GM21723 (cell line): ENCODE measurements at regions not wholly inside any gene's neighbourhood (a gene's known extent, or its start where the extent isn't known, plus 50 kb on each side); places are given as distances from the start of the nearest gene placed in this dataset.
"Not testable (repeated sequence)": the region's sequence is repeated elsewhere in the genome, so short reads cannot be mapped to it uniquely, and the experiment has no call there.

ENCODE experiments used
- ATAC-seq: cut with Tn5 transposase; IDR thresholded peaks from one replicate; pipeline ENCODE4 v1.9.1; 2021; ENCODE audit warnings: mild to moderate bottlenecking, moderate library complexity; ENCODE audit not compliant: unreplicated experiment

DNA sequence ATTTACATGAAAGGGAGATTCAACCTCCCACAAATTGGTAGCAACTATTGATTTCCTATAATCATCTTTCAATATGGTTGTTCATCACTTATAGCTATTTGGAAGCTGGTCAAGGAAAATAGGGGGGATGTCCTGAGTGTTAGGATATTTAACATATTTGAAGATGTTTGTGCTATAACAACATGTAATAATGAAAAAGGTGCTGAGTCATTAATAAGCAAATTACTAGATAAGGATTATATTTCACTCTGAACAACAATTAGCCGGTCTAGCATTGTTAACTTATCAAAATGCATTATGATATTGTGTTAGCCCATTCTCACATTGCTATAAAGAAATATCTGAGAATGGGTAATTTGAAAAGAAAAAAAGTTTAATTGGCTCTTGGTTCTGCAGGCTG, 225.8 kb upstream of the ARPP21 start:
- no peak for ATAC-seq

DNA sequence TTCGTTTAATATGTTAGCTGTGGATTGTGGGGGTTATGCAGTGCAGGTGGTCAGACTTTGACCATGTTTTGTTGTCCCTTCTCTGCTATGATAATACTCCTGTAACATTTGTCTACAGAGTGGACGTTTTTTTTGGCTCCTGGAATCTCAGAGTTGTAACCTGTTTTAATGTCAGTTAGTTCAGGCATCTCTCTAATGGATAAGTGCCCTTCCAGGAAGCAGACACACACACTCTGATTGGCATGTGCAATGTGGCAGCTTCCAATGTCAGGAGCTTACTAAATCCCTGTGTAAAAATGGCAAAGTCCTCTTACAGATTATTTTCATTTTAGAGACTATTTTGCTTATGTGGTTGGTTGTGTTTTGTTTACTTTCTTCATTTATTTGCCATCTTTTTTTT, 222.2 kb upstream of the ARPP21 start:
- ATAC-seq: no peak

DNA sequence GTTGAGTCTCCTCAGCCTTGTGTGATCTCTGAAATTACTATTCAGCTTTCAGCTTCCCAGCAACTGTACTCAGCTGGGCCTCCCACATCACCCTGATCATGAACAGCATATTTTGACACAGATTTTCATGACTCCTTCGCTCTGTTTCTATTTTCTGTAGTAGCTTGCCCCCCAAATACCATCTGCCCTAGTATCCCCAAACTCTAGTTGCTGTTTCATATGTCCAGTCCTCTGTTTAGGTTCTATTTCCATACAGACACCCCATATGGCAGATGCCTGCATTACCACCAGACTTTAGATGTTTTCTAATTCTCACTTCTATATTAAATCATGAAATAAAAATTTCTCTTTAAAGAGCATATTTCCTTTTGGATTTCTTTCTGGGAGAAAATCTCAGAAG, 217.2 kb upstream of the ARPP21 start:
- ATAC-seq: no peak

DNA sequence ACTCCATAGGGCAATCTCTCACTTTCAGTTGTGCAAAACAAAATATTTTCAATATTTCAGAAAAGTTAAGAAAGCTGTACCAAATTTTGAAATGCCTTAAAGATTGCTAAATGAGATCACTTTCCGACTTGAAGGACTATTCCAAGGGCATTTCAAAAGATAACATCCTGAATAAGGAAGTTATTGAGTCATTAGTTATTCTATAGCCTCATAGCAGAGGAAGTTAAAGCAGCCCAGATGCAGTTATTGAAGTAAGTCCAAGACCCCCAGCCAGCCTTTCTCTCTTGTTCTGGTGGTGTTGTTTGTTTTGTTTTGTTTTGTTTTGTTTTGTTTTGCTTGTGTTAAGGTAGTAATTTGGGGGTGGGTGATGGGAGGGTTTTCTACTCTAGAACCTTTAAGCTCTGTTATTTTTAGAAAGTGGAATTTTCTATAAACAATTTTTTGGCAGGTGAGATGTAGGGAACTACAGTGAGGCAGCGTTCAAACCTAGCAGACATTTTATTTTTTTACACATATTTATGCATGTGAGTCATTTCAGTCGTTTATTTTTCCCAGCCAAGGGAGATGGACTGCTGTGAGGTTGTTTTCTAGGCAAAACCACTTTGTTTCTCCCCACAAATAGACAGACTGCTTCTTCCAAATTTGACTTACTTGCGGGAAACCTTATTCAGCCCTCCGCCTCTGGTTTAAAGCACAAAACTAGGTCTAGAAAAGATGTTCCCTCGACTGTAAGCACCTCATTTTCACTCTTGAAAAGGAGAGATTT, 216.3 kb upstream of the ARPP21 start:
- ATAC-seq: no peak

DNA sequence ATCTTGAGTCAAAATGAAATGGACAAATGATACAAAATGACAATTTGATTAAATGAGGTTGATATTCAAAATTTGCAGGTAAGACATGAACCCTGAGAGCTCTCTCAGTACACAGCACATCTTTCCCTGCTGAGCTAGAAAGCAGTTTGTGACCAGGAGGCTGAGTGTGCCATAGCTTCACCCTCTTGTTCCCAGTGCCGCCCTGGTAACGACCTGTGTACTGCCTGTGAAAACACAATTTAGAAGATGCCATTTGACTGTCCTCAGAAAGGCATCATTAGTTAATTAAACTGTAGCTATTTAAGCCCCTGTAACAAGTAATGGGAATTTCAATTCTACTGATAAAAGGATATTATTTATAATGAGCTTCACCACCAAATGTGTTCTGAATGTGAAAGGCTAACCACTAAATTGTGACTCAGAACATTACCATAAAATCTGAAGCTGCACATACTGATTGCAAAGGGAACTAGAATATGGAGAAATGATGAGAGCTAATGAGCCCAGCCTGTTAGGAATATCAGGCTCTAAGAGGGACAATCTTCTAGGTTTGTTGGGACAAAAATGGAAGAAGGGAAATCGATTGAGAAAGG, 212.9 kb upstream of the ARPP21 start:
- no peak for ATAC-seq

DNA sequence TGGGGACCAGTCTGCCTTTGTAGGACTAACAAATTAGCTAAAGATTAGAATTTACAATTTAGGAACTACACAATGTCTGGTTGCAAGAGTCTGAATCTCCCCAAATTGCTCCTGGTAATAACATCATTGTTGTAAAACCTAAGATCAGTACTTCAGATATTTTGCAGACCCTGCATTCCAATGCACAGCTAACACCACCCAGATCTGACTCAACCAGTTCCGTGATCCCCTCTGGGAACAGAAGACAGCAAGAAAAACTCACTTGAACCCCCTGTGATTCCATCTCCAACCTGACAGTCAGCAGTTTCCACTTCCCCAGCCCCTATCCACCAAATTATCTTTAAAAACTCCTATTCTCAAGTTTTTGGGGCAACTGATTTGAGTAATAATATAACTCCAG, 201.9 kb upstream of the ARPP21 start:
- no peak for ATAC-seq

DNA sequence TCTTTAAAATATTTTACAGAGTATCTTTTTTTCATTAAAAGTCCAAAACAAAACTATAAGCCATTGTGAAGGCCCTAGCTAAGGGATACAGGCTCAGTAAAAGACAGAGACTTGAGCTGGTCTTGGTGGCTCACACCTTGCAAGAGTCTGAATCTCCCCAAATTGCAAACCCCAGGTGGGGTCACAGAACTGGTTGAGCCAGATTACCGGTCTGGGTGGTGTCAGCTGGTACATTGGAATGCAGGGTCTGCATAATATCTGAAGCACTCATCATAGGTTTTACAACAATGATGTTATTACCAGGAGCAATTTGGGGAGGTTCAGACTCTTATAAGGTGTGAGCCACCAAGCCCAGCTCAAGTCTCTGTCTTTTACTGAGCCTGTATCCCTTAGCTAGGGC, 201.2 kb upstream of the ARPP21 start:
- ATAC-seq: no peak

DNA sequence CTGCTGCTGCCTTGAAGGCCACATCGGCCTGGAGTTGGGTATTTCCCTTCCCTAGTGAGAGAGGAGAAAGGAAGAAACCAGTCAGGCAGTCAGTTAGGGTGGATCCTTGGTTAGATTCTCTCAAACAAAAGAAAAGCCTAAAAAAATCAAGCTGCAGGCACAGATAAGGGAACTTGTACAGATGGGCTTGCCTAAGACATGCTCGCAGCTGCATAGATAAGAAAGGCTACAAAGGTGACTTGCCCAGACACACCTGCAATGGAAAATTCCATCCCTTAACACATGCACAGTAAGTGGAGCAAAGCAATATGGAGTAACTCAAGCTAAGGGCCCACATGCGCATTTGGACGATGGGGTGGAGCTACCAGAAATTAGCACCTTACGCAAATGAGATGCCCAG, 199.7 kb upstream of the ARPP21 start:
- ATAC-seq: no peak

DNA sequence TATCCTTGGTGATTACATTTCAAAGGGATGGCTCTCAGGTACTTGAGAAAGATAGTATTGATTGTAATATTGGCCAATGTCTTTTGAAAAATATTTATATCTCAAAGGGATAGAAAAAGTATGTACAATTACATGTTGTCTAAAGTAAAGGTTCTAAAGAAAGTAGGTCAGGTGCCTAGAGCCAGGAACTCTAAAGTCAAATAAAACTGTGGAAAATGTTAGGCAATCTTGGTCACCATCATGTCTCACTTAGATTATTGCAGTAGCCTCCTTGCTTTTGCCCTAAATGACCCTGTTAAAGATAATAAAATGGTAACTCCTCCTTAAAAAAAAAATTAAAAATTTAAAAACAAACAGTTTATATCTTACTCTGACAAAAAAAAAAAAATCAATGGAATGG, 198.5 kb upstream of the ARPP21 start:
- no peak for ATAC-seq

DNA sequence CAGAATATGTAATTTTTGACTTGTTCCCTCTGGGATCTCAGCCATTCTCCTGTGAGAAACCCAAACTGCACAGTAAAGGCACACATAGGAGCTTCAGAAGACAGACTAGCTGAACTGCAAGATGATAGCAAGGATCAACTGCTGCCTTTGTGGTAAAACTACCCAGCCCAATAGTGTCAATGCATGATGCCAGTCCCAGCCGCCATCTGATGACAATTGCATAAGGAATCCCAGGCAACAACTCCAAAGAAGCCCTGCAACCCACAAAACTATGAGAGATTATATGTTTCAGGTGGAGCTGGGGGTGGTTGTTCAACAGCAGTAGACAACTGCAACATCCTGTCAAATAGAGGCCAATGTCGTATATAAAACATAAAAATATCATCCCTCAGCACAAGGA, 192.4 kb upstream of the ARPP21 start:
- ATAC-seq: no peak

DNA sequence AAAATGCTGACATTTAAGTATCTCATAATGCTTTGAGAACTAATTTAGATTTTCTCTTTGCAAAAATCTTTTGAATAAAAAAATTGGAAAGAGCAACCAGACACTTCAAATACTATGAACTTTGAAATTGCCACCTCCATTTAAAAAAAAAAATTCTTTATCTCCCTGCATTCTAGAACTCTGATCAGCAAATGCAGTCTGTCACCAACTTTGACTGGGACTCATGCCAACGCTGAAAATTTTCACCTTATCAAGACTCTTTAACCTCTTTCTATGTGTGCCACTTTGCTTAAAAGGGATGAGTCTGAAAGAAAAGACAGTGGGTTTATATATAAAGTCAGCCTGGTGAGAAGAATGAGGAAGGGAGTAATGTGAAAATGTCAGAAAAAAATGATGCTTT, 191.2 kb upstream of the ARPP21 start:
- ATAC-seq: no peak

DNA sequence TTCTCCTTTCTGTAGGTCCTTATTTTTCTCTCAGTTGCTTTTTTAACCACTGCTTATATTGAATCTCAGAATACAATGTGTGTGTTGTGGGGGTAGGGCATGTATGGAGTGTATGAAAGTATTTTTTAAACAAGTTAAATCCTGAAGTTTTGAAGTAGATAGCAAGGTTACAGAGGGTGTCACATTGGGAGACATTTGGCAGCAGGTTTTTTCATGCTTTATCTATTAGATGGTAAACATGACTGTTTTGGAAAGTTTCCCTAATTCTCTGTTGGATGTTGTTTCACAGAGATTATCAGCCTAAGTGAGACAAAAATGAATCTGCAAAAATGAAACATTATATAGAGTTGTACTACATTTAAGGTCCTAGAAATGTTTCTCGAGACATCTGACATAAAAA, 190.6 kb upstream of the ARPP21 start:
- no peak for ATAC-seq

DNA sequence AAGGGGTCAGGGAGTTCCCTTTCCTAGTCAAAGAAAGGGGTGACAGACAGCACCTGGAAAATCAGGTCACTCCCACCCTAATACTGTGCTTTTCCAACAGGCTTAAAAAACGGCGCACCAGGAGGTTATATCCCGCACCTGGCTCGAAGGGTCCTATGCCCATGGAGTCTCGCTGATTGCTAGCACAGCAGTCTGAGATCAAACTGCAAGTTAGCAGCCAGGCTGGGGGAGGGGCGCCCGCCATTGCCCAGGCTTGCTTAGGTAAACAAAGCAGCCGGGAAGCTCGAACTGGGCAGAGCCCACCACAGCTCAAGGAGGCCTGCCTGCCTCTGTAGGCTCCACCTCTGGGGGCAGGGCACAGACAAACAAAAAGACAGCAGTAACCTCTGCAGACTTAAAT, 184.5 kb upstream of the ARPP21 start:
- not testable (repeated sequence) for ATAC-seq

DNA sequence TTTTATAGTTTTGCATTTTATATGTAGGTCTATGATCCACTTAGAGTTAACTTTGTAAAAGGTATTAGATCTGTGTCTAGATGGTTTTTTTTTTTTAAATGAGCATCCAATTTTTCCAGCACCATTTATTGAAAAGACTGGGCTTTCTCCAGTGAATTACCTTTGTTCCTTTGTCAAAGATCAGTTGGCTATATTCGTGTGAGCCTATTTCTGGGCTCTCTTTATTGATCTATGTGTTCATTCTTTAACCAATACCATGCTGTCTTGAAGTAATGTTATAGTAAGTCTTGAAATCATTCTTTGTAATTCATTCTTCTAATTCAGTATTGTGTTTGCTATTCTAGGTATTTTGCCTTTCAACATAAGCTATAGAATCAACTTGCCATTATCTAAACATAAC, 165.4 kb upstream of the ARPP21 start:
- ATAC-seq: no peak

DNA sequence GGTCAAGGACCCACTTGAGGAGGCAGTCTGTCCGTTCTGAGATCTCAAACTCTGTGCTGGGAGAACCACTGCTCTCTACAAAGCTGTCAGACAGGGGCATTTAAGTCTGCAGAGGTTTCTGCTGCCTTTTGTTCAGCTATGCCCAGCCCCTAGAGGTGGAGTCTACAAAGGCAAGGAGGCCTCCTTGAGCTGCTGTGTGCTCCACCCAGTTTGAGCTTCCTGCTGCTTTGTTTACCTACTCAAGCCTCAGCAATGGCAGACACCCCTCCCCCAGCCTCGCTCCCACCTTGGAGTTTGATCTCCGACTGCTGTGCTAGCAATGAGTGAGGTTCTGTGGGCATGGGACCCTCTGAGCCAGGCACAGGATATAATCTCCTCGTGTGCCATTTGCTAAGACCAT, 156.8 kb upstream of the ARPP21 start:
- not testable (repeated sequence) for ATAC-seq

DNA sequence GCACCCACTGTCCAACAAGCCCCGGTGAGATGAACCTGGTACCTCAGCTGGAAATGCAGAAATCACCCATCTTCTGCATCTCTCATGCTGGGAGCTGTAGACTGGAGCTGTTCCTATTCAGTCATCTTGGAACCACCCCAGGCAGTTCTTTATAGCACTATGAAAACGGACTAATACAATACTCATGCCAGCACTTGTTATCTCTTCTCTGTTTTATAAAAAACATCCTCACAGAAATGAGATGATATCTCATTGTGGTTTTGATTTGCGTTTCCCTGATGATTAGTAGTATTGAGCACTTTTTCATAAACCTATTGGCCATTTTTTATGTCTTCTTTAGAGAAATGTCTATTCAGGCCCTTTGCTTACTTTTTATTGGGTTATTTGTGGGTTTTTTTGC, 156.2 kb upstream of the ARPP21 start:
- ATAC-seq: no peak

DNA sequence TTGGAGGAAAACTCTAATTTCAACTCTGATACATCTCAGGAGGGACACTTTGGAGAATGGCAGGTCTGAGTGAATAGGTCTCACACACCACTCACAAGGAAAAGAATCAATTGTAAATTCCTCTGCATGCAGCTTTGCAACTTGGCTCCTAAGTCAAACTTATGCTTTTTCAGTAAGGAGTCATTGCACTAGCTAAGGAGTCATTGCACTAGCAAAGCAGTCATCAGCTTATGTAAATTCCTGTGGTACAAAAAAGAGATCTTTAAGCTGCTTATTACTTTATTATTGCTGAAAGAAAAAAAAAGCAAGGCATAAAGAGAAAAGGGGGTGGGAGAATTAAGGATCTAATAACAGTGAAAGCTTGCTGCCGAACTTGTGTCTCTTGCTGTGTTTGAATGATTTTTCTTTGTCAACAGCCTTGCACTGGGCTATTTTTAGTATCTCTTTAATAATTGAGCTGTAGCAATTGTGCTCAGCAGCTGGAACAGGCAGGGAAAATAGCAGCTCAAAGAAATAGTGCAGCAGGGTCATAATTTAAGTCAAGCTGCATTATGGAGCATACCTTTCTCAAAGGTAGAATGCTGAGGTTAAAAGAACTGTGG, 154.3 kb upstream of the ARPP21 start:
- no peak for ATAC-seq

DNA sequence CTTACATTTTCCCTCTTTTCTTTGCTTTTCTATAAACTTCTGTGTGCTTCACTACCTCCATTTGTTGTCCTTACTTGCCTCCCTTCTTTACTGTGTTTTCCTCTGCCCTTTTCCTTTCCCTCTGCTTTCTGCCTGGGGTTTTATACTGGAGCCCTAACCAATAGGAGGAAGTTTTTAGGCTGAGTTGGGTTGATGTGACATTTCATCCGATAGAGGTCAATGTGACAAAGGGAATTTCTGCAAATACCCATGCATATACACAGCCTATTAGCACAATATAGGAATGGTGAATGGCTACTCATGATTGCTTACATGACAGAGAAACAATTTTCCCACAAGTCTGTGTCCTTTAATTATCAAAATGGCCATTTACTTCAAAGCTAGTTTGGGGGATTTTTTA, 153.0 kb upstream of the ARPP21 start:
- no peak for ATAC-seq

DNA sequence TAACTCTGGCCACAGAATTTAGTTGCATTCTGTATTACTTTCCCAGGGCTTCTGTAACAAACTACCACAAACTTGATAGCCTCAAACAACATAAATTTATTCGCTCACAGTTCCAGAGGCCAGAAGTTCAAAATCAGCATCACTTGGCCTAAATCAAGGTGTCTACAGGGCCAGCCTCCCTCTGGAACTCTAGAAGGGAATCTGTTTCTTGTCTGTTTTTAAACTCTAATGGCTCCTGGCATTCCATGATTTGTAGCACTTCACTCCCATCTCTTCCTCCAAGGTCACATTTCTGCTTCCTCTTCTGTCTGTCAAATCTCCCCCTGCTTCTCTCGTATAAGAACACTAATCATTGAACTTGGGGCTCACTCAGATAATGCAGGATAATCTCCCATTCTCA, 151.9 kb upstream of the ARPP21 start:
- no peak for ATAC-seq

DNA sequence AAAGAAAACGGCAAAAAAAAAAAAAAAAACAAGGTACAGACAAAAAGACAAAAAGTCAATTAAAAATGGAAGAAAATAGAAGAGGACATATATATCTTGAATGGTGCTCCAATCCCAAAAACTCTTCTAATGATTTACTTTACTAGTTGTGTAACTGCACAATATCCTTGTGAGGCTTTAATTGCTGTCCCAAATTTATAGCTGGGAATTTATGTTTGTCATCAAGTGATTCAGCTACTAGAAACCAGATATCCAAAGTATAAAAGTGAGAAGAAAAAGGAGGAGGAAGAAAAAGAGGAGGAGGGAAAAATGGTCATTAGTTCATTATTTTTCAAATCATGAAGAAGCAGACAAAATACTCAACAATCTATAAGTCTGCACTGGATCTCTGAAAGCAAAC, 150.8 kb upstream of the ARPP21 start:
- ATAC-seq: no peak

DNA sequence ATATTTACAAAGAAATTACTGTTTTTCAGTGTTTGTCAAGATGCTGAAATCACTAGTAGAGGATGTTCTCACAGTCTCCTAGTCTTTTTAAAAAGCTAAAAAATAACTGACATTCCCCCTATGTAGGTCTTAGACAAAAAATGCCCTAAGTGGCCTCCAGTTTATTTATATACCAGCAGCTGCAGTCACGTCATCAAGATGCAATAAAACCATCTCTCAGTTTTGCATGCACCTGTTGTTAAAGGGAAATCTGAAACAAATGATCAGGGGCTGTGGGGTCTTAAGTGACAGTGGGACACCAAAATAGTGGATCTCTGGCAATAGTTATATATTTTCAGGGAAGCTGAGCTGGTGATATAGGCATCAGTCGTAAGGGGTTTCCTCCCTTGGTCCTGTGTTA, 146.5 kb upstream of the ARPP21 start:
- no peak for ATAC-seq

DNA sequence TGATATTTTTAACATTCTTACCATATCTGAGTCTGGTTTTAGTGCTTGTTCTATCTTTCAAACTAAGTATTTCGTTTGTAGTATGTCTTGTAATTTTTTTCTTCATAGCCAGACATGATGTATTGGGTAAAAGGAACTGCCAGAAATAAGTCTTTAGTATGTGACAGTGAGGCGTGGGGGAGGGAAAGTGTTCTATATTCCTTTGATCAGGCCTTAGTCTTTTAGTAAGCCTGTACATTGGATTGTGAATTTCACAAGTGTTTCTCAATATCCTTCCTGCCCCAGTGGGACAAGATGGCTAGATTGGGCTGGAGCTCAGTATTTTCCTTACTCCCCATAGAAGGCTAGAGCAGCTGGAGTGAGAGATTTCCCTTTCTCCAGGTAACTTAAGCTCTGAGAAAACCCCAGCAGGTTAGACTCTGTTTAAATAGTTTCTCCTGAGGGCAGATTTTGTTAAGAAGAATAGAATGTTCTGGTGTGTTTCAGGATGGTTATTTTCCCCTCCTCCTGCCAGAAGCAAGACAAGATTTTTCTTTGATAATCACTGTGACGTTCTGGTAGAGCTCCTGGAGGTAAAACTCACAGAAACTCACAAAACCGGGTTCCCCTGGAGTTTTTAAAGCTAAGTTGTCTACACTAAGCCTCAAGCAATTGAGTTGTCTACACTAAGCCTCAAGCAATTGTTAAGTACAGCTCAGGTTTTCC, 140.7 kb upstream of the ARPP21 start:
- ATAC-seq: no peak
